GM18511 (cell line): ENCODE measurements at regions not wholly inside any gene's neighbourhood (a gene's known extent, or its start where the extent isn't known, plus 50 kb on each side); places are given as distances from the start of the nearest gene placed in this dataset.

Source experiments
- ATAC-seq: cut with Tn5 transposase; IDR thresholded peaks from one replicate; pipeline ENCODE4 v1.9.1; 2021; ENCODE audit warnings: mild to moderate bottlenecking, moderate library complexity; ENCODE audit not compliant: unreplicated experiment

DNA sequence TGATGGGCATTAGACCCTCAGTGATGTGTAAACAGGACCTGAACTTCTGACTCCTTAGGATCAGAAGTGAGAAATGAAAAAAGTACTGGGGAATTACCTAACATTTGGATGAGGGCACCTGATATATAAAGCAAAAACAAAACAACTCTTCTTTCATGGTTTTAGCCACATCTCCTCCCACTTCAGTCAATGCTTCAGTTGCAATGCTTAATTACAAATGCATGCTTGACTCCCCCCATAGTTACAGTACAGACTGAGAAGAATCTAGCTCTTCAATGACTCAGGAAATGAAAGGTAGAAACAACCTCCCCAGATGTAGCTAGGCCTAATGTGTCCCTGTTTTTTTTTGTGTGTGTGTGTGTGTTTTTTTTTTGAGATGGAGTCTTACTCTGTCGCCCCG is 276.8 kb upstream of the POU3F3 start:
- peak; percentile 67 for ATAC-seq

DNA sequence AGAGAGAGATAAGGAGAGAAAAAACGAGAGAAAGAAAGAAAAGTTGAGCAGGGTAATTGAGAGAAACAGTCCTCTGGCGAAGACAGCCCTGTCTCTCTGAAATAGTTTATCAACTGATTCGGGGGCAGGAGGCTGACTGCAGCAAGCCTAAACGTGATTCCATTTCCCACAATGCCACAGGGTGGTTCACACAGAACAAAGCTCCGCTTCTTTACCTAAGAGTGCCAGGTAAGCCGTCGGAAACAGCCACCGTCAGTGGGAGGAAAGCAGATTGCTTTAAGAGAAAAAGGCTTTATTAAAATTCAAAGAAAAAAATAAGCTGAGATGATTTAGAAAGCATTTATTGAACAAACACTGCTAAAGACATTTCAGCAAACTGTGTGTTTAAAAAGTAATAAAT is 271.4 kb upstream of the POU3F3 start:
- ATAC-seq = no peak

DNA sequence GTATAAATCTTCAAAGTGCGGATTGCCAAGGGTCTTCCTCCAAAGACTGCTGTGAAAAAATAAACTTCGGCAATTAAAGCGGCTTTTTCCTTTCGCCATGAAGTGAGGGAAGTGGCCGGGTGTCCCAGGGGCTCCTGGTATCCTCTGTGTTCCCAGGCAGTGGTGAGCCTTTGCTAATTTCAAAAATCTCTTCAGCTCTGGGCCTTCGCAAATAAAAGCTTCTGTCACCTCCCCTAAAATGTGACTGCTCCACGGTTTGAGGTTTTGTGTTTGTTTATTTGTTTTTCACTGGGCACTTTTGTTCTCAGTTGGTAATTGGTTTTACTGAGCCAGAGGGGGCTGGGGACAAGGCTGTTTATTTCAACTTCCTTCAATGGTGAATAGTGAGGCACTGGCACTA is 270.1 kb upstream of the POU3F3 start:
- no peak for ATAC-seq

DNA sequence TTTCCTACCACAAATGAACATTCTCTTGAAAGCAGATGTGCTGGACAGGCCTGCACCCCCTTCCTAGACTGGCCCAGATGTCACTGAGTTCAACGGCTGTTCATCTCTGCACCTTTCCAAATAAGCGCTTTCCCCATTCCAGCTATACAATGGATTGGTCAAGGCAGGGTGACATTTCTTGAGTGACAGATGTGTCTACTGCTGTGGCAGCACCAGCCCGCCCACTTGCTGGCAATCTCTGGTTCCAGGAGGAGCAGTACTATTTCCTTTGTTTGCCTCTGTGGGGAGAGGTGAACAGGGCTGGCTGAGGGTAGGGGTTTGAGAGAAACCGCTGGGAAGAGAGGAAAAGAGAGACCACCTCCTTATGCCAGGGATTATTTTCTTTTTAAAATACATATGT is 269.5 kb upstream of the POU3F3 start:
- no peak for ATAC-seq

DNA sequence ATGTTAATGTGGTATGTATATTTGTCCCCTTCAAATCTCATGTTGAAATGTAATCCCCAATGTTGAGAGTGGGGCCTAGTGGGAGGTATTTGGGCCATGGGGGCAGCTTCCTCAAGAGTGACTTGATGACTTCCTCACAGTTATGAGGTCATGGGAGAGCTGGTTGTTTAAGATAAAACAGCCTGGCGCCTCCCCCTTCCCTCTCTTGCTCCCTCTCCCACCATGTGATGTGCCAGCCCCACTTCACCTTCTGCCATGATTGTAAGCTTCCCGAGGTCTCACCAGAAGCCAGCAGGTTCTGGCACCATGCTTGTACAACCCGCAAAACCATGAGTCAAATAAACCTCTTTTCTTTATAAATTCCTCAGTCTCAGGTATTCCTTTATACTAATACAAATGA is 258.3 kb upstream of the POU3F3 start:
- ATAC-seq = no peak

DNA sequence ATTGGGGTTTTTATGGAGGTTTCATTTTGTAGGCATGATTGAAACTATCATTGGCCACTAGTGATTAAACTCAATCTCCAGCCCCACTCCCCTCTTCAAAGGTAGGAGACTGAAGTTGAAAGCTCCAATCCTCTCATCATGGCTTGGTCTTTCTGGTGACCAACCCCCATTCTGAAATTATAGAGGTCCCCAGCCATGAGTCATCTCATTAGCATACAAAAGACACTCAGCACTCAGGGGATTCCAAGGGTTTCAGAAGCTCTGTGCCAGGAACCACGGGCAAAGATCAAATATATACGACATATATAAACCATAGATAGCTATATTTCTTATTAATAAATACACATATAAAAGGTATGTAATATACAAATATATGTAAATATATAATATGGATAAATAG is 256.0 kb upstream of the POU3F3 start:
- no peak for ATAC-seq

DNA sequence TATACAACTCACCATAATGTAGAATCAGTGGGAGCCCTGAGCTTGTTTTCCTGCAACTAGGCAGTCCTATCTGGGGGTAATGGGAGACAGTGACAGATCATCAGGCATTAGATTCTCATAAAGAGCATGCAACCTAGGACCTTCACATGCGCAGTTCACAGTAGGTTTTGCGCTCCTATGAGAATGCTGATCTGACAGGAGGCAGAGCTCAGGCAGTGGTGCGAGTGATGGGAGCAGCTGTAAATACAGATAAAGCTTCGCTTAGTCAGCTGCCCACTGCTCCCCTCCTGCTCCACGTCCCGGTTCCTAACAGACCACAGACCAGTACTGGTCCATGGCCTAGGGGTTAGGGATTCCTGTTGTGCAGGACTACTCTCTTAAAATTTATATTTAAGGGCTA is 255.3 kb upstream of the POU3F3 start:
- ATAC-seq = no peak

DNA sequence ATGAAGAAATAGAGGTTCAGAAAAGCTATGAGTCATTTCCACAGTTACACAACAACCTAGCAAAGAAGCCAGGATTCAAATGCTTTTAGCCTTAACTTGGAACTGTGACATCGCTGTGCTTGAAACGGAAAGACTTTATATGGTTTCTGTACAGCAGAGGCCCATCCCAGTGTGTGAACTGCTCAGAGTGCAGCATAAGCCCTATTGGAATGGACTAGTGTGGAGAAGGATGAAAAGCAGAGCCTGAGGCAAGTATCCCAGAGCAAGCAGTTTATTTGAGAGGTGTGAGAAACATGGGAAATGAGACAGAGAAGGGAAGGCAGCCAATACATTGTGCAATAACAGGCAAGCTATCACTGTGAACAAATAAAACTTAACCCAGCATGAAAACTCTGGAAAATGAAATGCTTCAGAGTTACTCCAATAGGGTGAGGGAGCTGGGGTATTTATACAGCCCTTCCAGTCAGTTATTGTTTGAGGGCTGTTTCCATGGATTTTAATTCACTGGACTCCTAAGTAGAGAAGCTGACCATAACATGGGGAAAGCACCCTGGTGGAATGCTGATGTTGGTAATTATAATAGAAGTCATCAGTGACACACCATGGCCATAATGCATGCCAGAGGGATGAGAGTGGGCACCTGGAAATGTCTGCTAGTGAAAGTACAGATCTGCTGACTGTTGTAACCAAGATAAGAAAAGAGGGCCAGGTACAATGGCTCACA is 254.0 kb upstream of the POU3F3 start:
- no peak for ATAC-seq

DNA sequence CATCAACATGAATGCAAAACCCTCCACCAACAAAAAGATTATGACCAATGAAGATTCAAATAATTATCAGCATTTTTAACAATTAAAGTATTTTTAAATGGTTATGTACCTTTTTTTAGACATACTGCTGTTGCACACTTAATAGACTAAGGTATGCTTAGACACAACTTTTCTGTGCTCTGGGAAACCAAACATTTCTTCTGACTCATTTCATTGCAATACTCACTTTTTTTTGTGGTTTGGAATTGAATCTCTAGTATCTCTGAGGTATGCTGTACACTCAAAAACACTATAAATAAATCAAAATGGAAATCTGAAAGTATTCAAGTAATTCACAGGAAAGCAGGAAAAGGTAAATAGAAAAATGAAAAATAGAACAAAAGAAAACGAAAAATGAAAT is 247.9 kb upstream of the POU3F3 start:
- no peak for ATAC-seq

DNA sequence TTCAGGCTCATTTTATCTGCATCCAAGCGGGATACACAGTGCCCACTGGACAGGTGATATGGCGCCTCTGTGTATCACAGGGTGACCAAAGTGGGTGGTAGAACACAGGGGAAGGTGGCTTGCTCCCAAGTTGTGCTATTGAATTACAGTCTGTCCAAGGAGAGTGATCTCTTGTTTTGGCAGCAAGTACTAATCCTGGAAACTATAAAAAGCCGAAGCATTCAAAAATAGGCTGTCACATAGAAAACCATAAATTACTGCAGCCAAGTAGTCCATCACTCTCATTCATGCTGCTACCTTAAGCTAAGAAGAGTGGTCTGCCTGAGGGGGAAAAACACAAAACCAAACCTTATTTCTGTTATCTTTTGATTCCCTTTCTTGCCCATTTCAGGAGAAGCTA is 237.1 kb upstream of the POU3F3 start:
- ATAC-seq = no peak

DNA sequence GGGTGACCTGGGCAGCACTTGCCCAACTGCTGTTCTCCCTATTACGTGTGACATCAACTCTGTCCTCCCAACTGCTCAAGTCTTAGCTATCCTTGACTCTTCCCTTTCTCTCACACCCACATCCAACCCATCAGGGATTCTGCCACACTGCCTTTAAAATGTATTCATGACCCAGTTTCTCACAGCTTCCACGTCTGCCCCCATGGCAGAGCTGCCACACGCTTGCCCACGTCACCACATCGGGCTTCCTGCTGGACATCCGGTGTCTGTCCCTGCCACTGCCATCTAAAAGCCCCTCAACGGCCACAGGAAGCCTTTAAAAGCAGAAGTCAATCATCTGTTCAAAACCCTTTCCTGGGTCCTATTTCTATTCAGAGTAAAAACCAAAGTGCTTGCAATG is 233.1 kb upstream of the POU3F3 start:
- ATAC-seq = no peak

DNA sequence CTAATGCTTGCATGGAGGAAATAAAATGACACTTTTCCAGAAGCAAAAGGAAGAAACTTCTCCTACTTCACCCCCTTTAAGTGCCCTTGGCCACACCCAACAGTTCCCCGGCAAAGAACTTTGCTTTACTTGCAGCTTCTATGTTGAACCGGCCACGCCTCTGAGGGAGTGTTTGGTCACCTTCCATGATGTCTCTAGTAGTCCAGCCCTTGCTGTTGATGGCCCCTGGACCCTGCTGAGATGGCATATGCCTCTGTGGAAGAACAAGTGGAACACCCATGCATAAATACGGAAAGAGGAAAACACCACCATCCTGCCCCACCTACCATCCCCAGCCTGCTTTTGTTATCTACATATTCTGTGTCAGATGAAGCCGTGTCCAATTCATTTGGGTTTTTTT is 218.3 kb upstream of the POU3F3 start:
- ATAC-seq = no peak

DNA sequence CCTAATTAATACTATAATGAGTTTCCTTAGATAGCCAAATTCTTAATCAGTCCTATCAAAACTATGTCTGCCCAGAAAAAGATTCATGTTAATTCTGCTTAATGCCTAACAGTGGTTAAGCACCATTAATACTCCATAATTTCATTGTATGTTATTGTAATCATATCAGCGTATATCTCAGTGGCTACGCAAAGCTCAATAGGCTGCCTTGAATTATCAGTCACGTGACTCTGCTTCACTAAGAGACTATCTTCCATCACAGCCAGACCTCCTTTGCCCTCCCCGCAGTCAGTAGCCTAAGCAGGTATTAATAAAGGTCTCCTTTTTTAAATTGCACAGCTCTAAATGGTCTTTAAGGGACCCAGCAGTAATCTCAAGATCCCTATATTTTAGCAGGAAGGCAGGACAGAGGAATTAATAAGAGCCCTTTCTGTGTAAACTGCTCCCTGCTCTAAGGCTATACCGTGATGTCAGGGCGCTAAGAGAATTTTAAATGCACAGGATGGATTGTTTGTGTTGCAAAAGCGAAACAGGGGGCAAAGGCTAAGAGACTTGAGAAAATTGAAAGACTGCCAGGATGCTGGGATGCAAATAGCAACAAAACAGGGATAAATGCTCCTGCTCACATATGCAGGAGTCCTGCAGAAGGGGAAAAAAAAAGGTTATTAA is 215.6 kb upstream of the POU3F3 start:
- ATAC-seq = no peak

DNA sequence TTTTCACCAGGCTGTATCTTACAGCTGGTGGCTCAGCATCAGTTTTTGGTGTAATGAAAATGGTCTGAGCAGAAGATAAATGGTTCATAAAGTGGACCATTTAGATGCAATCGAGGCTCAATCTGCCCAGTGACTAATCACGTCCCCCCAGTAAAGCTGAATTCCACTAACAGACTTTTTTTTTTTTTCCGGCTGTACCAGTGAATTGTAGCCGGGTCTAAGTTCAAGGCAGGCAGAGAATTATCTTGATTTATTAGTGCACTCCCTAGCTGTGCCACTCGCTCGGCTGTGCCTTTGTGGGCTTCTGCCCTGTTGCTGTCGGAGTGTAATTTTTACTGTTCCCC is 215.1 kb upstream of the POU3F3 start:
- ATAC-seq = no peak

DNA sequence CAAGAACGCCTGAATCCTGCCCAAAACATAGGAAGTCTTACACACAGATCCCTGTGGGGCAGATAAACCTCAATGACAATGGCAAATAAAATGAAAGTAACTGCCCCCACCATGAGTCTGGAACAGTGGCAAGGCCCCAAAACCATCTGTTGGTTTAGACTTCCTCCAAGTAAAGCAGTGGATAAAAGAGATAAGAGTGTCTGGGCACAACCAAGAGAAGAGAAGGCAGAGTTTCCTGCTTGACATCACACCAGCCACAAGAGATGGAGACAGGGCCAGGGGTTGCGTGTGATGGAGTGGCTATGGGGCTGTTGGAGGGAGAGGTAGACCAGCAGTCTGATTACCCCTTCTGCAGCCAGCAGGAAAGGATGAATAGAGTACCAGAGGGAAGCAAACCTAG is 212.1 kb upstream of the POU3F3 start:
- ATAC-seq = no peak

DNA sequence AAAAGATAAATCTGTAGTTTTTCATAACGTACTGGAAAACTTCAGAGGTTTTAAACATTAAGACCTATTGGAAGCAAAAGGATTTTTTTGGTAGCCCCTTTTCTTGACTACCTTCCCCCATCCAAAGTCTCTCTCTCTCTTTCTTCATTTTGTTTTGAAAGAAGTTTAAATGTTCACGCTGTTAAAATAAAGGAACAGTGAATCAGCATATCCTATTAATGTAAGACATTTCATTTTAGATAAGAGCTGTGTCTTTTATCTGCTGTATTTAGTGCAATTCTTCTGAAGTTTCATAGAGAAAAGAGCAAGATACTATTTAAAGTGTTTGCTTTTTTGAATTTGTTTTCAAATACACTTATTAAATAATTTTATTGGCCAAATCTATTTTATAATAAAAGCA is 205.5 kb upstream of the POU3F3 start:
- ATAC-seq = no peak

DNA sequence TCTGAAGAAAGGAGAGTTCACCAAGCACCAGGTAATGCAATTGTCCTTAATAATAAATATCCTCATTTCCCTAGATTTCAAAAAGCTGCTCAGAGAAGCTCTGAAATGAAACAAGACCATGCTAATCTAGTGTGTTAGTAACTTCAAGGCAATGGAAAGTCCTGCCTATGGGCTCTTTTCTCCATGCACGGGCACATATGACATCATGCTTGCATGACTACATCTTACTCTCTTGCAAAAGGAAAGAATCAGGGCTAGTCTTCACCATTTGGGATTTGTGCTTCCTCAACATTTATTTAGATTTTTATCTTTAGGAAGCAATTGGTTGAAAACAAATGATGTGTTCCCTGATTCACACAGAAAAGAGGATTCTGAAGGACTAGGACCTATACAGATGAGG is 204.0 kb upstream of the POU3F3 start:
- no peak for ATAC-seq

DNA sequence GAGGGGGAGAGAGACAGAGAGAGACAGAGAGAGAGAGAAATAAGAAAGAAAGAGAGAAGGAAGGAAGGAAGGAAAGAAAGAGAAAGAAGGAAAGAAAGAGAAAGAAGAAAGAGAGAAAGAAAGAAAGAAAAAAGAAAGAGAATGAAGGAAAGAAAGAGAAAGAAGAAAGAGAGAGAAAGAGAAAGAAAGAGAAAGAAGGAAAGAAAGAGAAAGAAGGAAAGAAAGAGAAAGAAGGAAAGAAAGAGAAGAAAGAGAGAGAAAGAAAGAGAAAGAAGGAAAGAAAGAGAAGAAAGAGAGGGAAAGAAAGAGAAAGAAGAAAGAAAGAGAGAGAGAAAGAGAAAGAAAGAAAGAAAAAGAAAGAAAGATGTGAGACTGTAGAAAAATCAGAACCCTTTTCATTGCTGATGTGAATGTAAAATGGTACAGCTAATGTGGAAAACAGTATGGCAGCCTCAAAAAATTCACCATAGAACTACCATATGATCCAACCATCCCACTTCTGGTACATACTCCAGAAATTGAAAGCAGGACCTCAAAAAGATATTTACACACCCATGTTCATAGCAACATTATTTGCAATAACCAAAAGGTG is 203.4 kb upstream of the POU3F3 start:
- no peak for ATAC-seq

DNA sequence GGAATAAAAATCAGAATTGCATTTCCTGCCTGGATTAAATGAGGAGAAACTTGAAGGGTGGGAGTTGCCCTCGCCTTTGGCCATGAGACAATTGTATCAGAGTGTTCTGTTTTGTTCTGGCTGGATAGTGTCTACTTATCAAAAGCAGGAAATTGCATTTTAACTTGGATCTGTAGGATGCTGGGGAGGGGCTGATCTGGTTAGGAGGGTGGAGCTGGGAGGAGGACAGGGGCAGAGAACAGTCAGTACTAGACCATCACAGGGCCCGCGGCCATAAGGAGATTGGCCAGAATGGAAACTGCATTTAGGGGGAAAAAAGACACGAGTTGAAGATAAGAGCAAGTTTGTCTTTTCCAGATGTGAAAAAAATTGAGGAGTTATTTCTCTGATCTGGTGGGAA is 199.1 kb upstream of the POU3F3 start:
- no peak for ATAC-seq

DNA sequence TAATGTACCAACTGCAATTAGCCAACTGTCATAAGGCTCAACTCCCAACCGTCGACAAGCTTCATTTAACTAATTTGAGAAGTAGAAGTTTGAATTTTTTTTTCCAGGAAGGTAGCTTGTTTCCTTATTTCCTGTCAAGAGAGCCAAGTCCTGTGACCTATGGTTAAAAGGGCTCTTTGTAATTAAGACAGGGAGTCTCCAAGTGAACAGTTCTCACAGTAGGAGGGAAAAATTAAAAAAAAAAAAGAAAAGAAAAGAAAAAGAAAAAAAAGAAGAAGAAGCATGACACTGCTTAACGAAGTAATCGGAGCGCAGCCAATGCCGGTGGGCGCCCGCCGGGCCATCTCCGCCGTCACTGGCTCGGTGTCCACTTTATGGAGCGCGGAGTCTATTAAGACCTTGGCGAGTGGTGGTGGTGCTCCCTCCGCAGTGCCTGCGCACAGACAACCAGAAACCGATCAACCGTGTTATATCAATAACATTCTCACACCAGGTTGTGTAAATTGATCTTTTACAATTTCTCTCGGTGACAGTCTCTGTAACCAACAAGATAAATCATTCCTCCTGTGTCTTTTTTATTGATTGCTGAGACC is 197.2 kb upstream of the POU3F3 start:
- ATAC-seq = no peak

DNA sequence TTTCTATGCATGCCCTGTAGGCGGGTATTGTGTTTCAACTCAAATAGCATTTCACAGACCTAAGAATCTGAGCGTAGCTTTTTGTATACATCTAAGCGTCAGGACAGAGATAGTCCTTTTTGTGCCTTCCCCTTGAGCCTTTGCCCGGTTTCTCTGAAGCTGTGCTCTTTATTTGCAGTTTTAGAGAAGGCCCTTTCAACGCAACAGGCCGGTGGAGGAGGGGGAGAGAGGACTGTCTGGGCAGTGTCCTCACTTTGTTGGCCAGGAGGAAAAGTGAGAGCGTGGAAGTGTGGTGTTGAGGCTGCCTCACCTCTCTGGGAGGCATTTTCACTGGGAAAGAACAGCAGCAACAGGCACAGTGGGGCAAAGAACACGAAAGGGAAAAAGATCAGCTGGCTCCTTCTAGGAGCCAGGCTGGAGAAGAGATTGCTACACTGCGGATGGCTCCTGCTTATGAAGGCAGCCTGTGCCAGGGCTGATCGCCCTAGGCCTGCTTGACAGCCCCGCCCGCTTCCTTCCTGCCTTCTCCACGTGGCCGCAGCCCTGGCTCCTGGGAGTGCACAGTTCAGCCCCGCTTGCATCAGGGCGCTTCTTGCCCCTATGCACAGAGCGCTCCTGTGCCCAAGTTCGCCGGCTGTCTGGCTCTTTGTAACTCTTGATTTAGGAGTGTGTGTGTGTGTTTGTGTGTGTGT is 195.6 kb upstream of the POU3F3 start:
- ATAC-seq = no peak
